ENCODE measurements at regions not wholly inside any gene's neighbourhood (a gene's known extent, or its start where the extent isn't known, plus 50 kb on each side); places are given as distances from the start of the nearest gene placed in this dataset.

- ChIA-PET POLR2A (interaction anchor here (0.6 kb wide), 1 partner anchor 949 kb away, joined by 3 read pairs; no protein-coding TSS in a partner anchor), CTCF (no interaction called here)
- no peak overlapping the region for H3K27ac ChIP-seq (ENCODE audit: extremely low read depth, low read depth, low read length)
- H3K36me3 ChIP-seq (ENCODE audit: control insufficient read depth in 2 of 2, insufficient read depth in 1 of 2, low read length in 2 of 2): no peaks in the 10 kb centered on the region
- TF ChIP-seq ZNF654 (tag by site-specific recombination; IDR thresholded peaks at IDR 0.05; ENCODE audit: low read depth): no peak
- no peak for TF ChIP-seq ZBTB17 (tag by site-specific recombination; IDR thresholded peaks at IDR 0.05)
- no peak for TF ChIP-seq ZNF701 (tag by site-specific recombination; IDR thresholded peaks at IDR 0.05)
- TF ChIP-seq SCRT2 (tag by site-specific recombination; IDR thresholded peaks at IDR 0.05): no peak
- TF ChIP-seq GLIS2 (tag by site-specific recombination; IDR thresholded peaks at IDR 0.05): no peak
- no peak for TF ChIP-seq TSHZ1 (tag by site-specific recombination; IDR thresholded peaks at IDR 0.05; ENCODE audit: borderline replicate concordance)
- no peak for TF ChIP-seq KLF17 (tag by site-specific recombination; IDR thresholded peaks at IDR 0.05)
- TF ChIP-seq ZNF658 (tag by site-specific recombination; IDR thresholded peaks at IDR 0.05): no peak
- TF ChIP-seq TCF7L2 (IDR thresholded peaks at IDR 0.05; ENCODE audit: borderline replicate concordance, low read depth, low read length): no peak
- no peak for TF ChIP-seq ZNF354C (tag by site-specific recombination; IDR thresholded peaks at IDR 0.05; ENCODE audit: borderline replicate concordance, low read depth)
- no peak for TF ChIP-seq ZNF239 (tag by site-specific recombination; IDR thresholded peaks at IDR 0.05)
- no peak for TF ChIP-seq OVOL3 (tag by site-specific recombination; IDR thresholded peaks at IDR 0.05)
- no peak for TF ChIP-seq RBAK (tag by site-specific recombination; IDR thresholded peaks at IDR 0.05)
- TF ChIP-seq KLF1 (tag by site-specific recombination; IDR thresholded peaks at IDR 0.05): no peak
- TF ChIP-seq ZNF510 (tag by site-specific recombination; IDR thresholded peaks at IDR 0.05; ENCODE audit: insufficient replicate concordance): no peak
- TF ChIP-seq ZFHX2 (tag by site-specific recombination; conservative IDR thresholded peaks at IDR 0.05): no peak
- H3K4me1 ChIP-seq (ENCODE audit: control insufficient read depth, insufficient read depth, low read length): no peaks in the 10 kb centered on the region
- no peaks in the 10 kb centered on the region for H3K9me3 ChIP-seq (ENCODE audit: control insufficient read depth, insufficient read depth, low read depth, low read length)
- no peak overlapping the region for H3K4me3 ChIP-seq (ENCODE audit: low read depth, low read length)
Measured at GRCh38 chr7:131210618-131211017, 117.1 kb upstream of the MKLN1 start.

GRCh38 chr7:131211500-131211899, 116.2 kb upstream of the MKLN1 start:
- Histone ChIP-seq H3K4me1 (ENCODE audit: control insufficient read depth, insufficient read depth, low read length) (no peaks in the 10 kb centered on the region), H3K4me3 (ENCODE audit: low read depth, low read length) (no peak overlapping the region), H3K9me3 (ENCODE audit: control insufficient read depth, insufficient read depth, low read depth, low read length) (no peaks in the 10 kb centered on the region), H3K27ac (ENCODE audit: extremely low read depth, low read depth, low read length) (no peak overlapping the region), H3K36me3 (ENCODE audit: control insufficient read depth in 2 of 2, insufficient read depth in 1 of 2, low read length in 2 of 2) (no peaks in the 10 kb centered on the region)
- ChIA-PET CTCF (no interaction called here), POLR2A (no interaction called here)
- no peak for TF ChIP-seq ZNF138 (tag by site-specific recombination; IDR thresholded peaks at IDR 0.05; ENCODE audit: borderline replicate concordance)
- no peak for TF ChIP-seq KLF17 (tag by site-specific recombination; IDR thresholded peaks at IDR 0.05)
- no peak for TF ChIP-seq ZNF76 (tag by site-specific recombination; IDR thresholded peaks at IDR 0.05; ENCODE audit: borderline replicate concordance, low read depth)
- TF ChIP-seq ZEB2 (tag by site-specific recombination; IDR thresholded peaks at IDR 0.05): no peak
- no peak for TF ChIP-seq GLI2 (tag by site-specific recombination; IDR thresholded peaks at IDR 0.05; ENCODE audit: borderline replicate concordance, low read depth)
- TF ChIP-seq ZNF202 (tag by site-specific recombination; IDR thresholded peaks at IDR 0.05; ENCODE audit: borderline replicate concordance): no peak
- no peak for TF ChIP-seq ZXDB (tag by site-specific recombination; IDR thresholded peaks at IDR 0.05)
- TF ChIP-seq ZSCAN23 (tag by site-specific recombination; IDR thresholded peaks at IDR 0.05): no peak
- TF ChIP-seq BCL6B (tag by site-specific recombination; IDR thresholded peaks at IDR 0.05): no peak
- no peak for TF ChIP-seq ZNF146 (tag by site-specific recombination; IDR thresholded peaks at IDR 0.05)
- TF ChIP-seq ELK4 (IDR thresholded peaks at IDR 0.05; ENCODE audit: borderline replicate concordance, low read depth, low read length): no peak
- TF ChIP-seq ZNF280C (tag by site-specific recombination; IDR thresholded peaks at IDR 0.05): no peak

All from HEK293 (cell line).